ENCODE measurements at regions not wholly inside any gene's neighbourhood (a gene's known extent, or its start where the extent isn't known, plus 50 kb on each side); places are given as distances from the start of the nearest gene placed in this dataset.

DNA sequence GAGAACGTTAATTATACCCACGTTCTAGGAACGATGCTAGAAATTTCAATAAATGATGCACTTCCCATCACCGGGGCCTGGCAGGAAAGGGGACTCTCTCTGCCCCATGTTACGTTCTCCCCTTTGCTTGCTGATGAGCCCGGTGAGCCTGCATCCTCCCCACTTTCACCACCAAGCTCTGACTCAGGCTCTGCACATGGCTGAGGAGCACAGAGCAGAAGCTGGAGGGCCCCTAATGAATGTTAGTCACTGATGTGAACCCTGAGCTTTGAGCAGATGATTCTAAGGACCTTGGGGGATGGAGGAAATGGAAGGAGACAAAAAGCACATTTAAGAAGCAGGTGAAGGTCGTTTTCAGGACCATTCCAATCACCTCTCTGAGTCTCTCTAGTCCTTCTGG lies 468.2 kb upstream of the ARID1B start:
- TF ChIP-seq, protein P1, sequence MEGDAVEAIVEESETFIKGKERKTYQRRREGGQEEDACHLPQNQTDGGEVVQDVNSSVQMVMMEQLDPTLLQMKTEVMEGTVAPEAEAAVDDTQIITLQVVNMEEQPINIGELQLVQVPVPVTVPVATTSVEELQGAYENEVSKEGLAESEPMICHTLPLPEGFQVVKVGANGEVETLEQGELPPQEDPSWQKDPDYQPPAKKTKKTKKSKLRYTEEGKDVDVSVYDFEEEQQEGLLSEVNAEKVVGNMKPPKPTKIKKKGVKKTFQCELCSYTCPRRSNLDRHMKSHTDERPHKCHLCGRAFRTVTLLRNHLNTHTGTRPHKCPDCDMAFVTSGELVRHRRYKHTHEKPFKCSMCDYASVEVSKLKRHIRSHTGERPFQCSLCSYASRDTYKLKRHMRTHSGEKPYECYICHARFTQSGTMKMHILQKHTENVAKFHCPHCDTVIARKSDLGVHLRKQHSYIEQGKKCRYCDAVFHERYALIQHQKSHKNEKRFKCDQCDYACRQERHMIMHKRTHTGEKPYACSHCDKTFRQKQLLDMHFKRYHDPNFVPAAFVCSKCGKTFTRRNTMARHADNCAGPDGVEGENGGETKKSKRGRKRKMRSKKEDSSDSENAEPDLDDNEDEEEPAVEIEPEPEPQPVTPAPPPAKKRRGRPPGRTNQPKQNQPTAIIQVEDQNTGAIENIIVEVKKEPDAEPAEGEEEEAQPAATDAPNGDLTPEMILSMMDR (IDR thresholded peaks at IDR 0.05; ENCODE audit: low read depth, low read length) = no peak
- no peak for TF ChIP-seq EZH2phosphoT487 (IDR thresholded peaks at IDR 0.05; ENCODE audit: low read depth)
